ENCODE measurements at regions not wholly inside any gene's neighbourhood (a gene's known extent, or its start where the extent isn't known, plus 50 kb on each side); places are given as distances from the start of the nearest gene placed in this dataset.

DNA sequence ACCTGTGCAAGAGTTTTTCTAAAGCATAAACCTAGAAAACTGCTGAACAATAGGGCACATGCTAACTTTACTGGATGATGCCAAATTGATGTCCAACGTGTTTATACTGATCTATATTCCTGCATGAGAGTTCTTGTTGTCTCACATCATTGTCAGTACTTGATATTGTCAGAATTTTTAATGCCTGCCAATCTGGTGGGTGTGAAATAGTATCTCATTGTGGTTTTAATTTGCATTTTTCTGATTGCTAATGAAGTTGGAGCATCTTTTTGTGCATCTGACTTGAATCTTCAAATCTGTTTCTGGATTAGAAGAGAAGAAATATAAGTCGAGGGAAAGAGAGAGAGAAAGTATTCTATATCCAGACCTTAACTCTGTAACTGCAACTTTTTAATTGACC lies 309.8 kb upstream of the KIAA1217 start:
- TF ChIP-seq, protein P1, sequence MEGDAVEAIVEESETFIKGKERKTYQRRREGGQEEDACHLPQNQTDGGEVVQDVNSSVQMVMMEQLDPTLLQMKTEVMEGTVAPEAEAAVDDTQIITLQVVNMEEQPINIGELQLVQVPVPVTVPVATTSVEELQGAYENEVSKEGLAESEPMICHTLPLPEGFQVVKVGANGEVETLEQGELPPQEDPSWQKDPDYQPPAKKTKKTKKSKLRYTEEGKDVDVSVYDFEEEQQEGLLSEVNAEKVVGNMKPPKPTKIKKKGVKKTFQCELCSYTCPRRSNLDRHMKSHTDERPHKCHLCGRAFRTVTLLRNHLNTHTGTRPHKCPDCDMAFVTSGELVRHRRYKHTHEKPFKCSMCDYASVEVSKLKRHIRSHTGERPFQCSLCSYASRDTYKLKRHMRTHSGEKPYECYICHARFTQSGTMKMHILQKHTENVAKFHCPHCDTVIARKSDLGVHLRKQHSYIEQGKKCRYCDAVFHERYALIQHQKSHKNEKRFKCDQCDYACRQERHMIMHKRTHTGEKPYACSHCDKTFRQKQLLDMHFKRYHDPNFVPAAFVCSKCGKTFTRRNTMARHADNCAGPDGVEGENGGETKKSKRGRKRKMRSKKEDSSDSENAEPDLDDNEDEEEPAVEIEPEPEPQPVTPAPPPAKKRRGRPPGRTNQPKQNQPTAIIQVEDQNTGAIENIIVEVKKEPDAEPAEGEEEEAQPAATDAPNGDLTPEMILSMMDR (IDR thresholded peaks at IDR 0.05): no peak
- TF ChIP-seq POLR2A (IDR thresholded peaks at IDR 0.05): no peak
